Ovary (tissue), 3 donors: ENCODE measurements at regions not wholly inside any gene's neighbourhood (a gene's known extent, or its start where the extent isn't known, plus 50 kb on each side); places are given as distances from the start of the nearest gene placed in this dataset.

Source experiments
- CTCF ChIP-seq, 3 donors: fragments of 450-650 bp in 2 of 3; fragments of 200-600 bp in 1 of 3; IDR thresholded peaks; one replicate each; pipeline versions ENCODE4 v1.5.1 to v1.8.0; 2016 to 2022; ENCODE audit warnings: antibody characterized with exemption in 3 of 3, mild to moderate bottlenecking in 1 of 3
- EP300 ChIP-seq: sonication (generic); formaldehyde crosslinking; IDR thresholded peaks from one replicate; pipeline ENCODE4 v1.6.1; 2017; ENCODE audit warnings: antibody characterized with exemption
- POLR2A ChIP-seq: fragments of 450-650 bp; IDR thresholded peaks from one replicate; pipeline ENCODE4 v1.6.1; 2017; ENCODE audit warnings: antibody characterized with exemption, mild to moderate bottlenecking, moderate library complexity
- donor health status: DM: no; HTN: no; CAD: no.

- TF ChIP-seq CTCF (IDR thresholded peaks at IDR 0.05) (no peak), EP300 (no peak), POLR2A (no peak)
Measured at GRCh38 chr4:180808862-180809261, 1434.3 kb upstream of the TENM3 start.
